WTC11 (cell line): ENCODE measurements at regions not wholly inside any gene's neighbourhood (a gene's known extent, or its start where the extent isn't known, plus 50 kb on each side); places are given as distances from the start of the nearest gene placed in this dataset.

ENCODE experiments used
- ATAC-seq: fragments of 200-7000 bp; cut with Tn5 transposase; 2 replicates; pipeline ENCODE4 v1.10.0; 2021; ENCODE audit warnings: mild to moderate bottlenecking, moderate library complexity
- CTCF ChIA-PET: fragments of 300-600 bp; sonication (Branson Sonifier 250); formaldehyde crosslinking; loops from one replicate; lab custom pipeline; 2021; ENCODE audit warnings: antibody characterized with exemption; lab: Charles Lee
- POLR2A ChIA-PET: fragments of 350-600 bp; sonication (Branson Sonifier 250); formaldehyde crosslinking; loops from one replicate; lab custom pipeline; 2021; ENCODE audit warnings: antibody characterized with exemption; lab: Charles Lee
- DNase-seq: peaks from one replicate; pipeline ENCODE4 v3.0.0; 2021; ENCODE audit warnings: low spot score
- H3K27ac Mint-ChIP-seq: 2 replicates; pipeline ENCODE4 v1.8.0; 2021; ENCODE audit warnings: mixed read lengths
- H3K27me3 Mint-ChIP-seq: 2 replicates; pipeline ENCODE4 v1.8.0; 2021; ENCODE audit warnings: low read depth, mild to moderate bottlenecking, moderate library complexity, mixed read lengths
- H3K36me3 Mint-ChIP-seq: 2 replicates; pipeline ENCODE4 v1.8.0; 2021; ENCODE audit warnings: mixed read lengths
- H3K4me1 Mint-ChIP-seq: 2 replicates; pipeline ENCODE4 v1.8.0; 2022; ENCODE audit warnings: mixed read lengths
- H3K4me3 Mint-ChIP-seq: 2 replicates; pipeline ENCODE4 v1.8.0; 2021; ENCODE audit warnings: mild to moderate bottlenecking, moderate library complexity, mixed read lengths
- H3K9me3 Mint-ChIP-seq: 2 replicates; pipeline ENCODE4 v1.8.0; 2021; ENCODE audit warnings: mixed read lengths
- CBFB ChIP-seq: sonication (generic); formaldehyde crosslinking; IDR thresholded peaks from 2 replicates; pipeline ENCODE4 v1.8.1; 2022; ENCODE audit warnings: mild to moderate bottlenecking, low read depth, missing genetic modification reagents
- E2F1 ChIP-seq: sonication (generic); formaldehyde crosslinking; IDR thresholded peaks from 2 replicates; pipeline ENCODE4 v1.8.0; 2022; ENCODE audit warnings: mild to moderate bottlenecking, missing genetic modification reagents
- ETV6 ChIP-seq: sonication (generic); formaldehyde crosslinking; IDR thresholded peaks from 2 replicates; pipeline ENCODE4 v1.8.1; 2022; ENCODE audit warnings: mild to moderate bottlenecking, missing genetic modification reagents
- FOXP4 ChIP-seq: sonication (generic); formaldehyde crosslinking; IDR thresholded peaks from 2 replicates; pipeline ENCODE4 v1.8.0; 2022; ENCODE audit warnings: mild to moderate bottlenecking, missing genetic modification reagents
- GRHL2 ChIP-seq: fragments of 250-450 bp; sonication (Bioruptor Pico); IDR thresholded peaks from 2 replicates; pipeline ENCODE4 v1.8.0; 2022; ENCODE audit warnings: mild to moderate bottlenecking, moderate library complexity; ENCODE audit not compliant: insufficient replicate concordance, severe bottlenecking
- GTF2I ChIP-seq: fragments of 250-450 bp; sonication (Bioruptor Pico); conservative IDR thresholded peaks from 2 replicates; pipeline ENCODE4 v1.4.0; 2021; ENCODE audit warnings: mild to moderate bottlenecking
- IRF1 ChIP-seq: sonication (generic); formaldehyde crosslinking; IDR thresholded peaks from 2 replicates; pipeline ENCODE4 v1.8.0; 2023; ENCODE audit warnings: missing genetic modification reagents
- KAT7 ChIP-seq: sonication (generic); formaldehyde crosslinking; IDR thresholded peaks from 2 replicates; pipeline ENCODE4 v1.8.1; 2023; ENCODE audit warnings: missing genetic modification reagents, mild to moderate bottlenecking, borderline replicate concordance
- MYBL2 ChIP-seq: sonication (generic); formaldehyde crosslinking; IDR thresholded peaks from 2 replicates; pipeline ENCODE4 v1.8.1; 2023; ENCODE audit warnings: mild to moderate bottlenecking, moderate library complexity, missing genetic modification reagents
- NFATC4 ChIP-seq: fragments of 250-450 bp; sonication (Bioruptor Pico); IDR thresholded peaks from 2 replicates; pipeline ENCODE4 v1.9.0; 2021; ENCODE audit warnings: mild to moderate bottlenecking
- NFE2L1 ChIP-seq: sonication (generic); formaldehyde crosslinking; IDR thresholded peaks from 2 replicates; pipeline ENCODE4 v1.8.1; 2023; ENCODE audit warnings: missing genetic modification reagents
- SMAD4 ChIP-seq: sonication (generic); formaldehyde crosslinking; IDR thresholded peaks from 2 replicates; pipeline ENCODE4 v1.8.0; 2022; ENCODE audit warnings: mild to moderate bottlenecking, missing genetic modification reagents
- TP53 ChIP-seq: sonication (generic); formaldehyde crosslinking; IDR thresholded peaks from 2 replicates; pipeline ENCODE4 v1.8.1; 2023; ENCODE audit warnings: mild to moderate bottlenecking, missing genetic modification reagents
- ZMAT4 ChIP-seq: fragments of 250-450 bp; sonication (Bioruptor Pico); IDR thresholded peaks from 2 replicates; pipeline ENCODE4 v1.9.0; 2021; ENCODE audit warnings: mild to moderate bottlenecking
- ZNF138 ChIP-seq: sonication (generic); formaldehyde crosslinking; conservative IDR thresholded peaks from 2 replicates; pipeline ENCODE4 v1.8.1; 2022; ENCODE audit warnings: mild to moderate bottlenecking, moderate library complexity, missing genetic modification reagents
- ZNF423 ChIP-seq: fragments of 250-450 bp; sonication (Bioruptor Pico); IDR thresholded peaks from 2 replicates; pipeline ENCODE4 v2.1.2; 2022; ENCODE audit warnings: mild to moderate bottlenecking, moderate library complexity
- ZNF512 ChIP-seq: sonication (generic); formaldehyde crosslinking; IDR thresholded peaks from 2 replicates; pipeline ENCODE4 v1.8.1; 2022; ENCODE audit warnings: missing genetic modification reagents, borderline replicate concordance
- ZNF671 ChIP-seq: fragments of 250-450 bp; sonication (Bioruptor Pico); IDR thresholded peaks from 2 replicates; pipeline ENCODE4 v1.8.0; 2021; ENCODE audit warnings: mild to moderate bottlenecking
- TF ChIP-seq, protein P1 (sequence below): sonication (generic); formaldehyde crosslinking; IDR thresholded peaks from 2 replicates; pipeline ENCODE4 v1.8.1; 2022; ENCODE audit warnings: low read depth, missing genetic modification reagents, borderline replicate concordance
- TF ChIP-seq, protein P2 (sequence below): sonication (generic); formaldehyde crosslinking; IDR thresholded peaks from 2 replicates; pipeline ENCODE4 v1.8.1; 2023; ENCODE audit warnings: mild to moderate bottlenecking, missing genetic modification reagents, moderate library complexity

DNA sequence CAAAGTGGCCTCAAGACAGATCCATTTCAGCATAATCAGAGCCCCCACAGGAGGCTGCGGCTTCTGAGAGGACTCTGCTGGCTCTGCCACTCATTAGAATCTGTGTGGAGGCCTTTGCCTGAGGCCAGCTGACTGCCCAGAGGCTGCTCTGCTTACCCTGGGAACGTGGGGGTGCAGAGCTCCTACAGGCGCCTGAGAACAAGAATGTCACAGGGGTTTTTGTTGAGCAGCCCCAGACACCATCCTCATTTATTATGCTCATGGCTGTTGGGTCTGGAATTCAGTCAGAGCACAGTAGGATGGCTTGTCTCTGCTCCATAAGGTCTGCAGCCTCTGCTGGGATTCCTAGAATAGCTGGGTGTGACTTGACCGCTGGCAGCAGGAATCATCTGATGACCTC lies 101.8 kb upstream of the GDF10 start:
- ATAC-seq (no peak), DNase-seq (no peak)
- ChIA-PET CTCF (no interaction called here), POLR2A (no interaction called here)
- no peak overlapping the region for H3K27ac Mint-ChIP-seq
- TF ChIP-seq ETV6 (CRISPR knock-in tag) (no peak), NFATC4 (CRISPR knock-in tag) (no peak), E2F1 (no peak), GTF2I (CRISPR knock-in tag) (no peak), ZNF512 (CRISPR knock-in tag) (no peak), ZNF423 (CRISPR knock-in tag) (no peak), CBFB (CRISPR knock-in tag) (no peak), GRHL2 (CRISPR knock-in tag) (no peak), FOXP4 (CRISPR knock-in tag) (no peak), NFE2L1 (CRISPR knock-in tag) (no peak), ZMAT4 (CRISPR knock-in tag) (no peak), IRF1 (no peak), ZNF671 (no peak), MYBL2 (CRISPR knock-in tag) (no peak), SMAD4 (no peak), ZNF138 (CRISPR knock-in tag) (no peak), KAT7 (CRISPR knock-in tag) (no peak), TP53 (CRISPR knock-in tag) (no peak)
- TF ChIP-seq, protein P1, sequence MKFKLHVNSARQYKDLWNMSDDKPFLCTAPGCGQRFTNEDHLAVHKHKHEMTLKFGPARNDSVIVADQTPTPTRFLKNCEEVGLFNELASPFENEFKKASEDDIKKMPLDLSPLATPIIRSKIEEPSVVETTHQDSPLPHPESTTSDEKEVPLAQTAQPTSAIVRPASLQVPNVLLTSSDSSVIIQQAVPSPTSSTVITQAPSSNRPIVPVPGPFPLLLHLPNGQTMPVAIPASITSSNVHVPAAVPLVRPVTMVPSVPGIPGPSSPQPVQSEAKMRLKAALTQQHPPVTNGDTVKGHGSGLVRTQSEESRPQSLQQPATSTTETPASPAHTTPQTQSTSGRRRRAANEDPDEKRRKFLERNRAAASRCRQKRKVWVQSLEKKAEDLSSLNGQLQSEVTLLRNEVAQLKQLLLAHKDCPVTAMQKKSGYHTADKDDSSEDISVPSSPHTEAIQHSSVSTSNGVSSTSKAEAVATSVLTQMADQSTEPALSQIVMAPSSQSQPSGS (CRISPR knock-in tag) = no peak
- TF ChIP-seq, protein P2, sequence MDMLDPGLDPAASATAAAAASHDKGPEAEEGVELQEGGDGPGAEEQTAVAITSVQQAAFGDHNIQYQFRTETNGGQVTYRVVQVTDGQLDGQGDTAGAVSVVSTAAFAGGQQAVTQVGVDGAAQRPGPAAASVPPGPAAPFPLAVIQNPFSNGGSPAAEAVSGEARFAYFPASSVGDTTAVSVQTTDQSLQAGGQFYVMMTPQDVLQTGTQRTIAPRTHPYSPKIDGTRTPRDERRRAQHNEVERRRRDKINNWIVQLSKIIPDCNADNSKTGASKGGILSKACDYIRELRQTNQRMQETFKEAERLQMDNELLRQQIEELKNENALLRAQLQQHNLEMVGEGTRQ (CRISPR knock-in tag) = no peak
- no peak overlapping the region for H3K4me3 Mint-ChIP-seq
- peaks cover 21% of the 10 kb centered on the region for H3K9me3 Mint-ChIP-seq
- H3K4me1 Mint-ChIP-seq = peaks cover 6% of the 10 kb centered on the region; the same call in 1 of the 2 replicates
- H3K27me3 Mint-ChIP-seq = peaks cover 2% of the 10 kb centered on the region; the same call in 1 of the 2 replicates
- H3K36me3 Mint-ChIP-seq = no peaks in the 10 kb centered on the region
